Neuronal stem cell (in vitro differentiated cells): ENCODE measurements at regions not wholly inside any gene's neighbourhood (a gene's known extent, or its start where the extent isn't known, plus 50 kb on each side); places are given as distances from the start of the nearest gene placed in this dataset.

Experiments
- DNase-seq: peaks from one replicate; pipeline ENCODE4 v3.0.0-alpha.2; 2013; ENCODE audit warnings: low spot score
- H2AFZ ChIP-seq: one replicate; pipeline ENCODE4 v1.6.1; 2013; ENCODE audit warnings: mild to moderate bottlenecking, low read length, inconsistent platforms
- H2AK5ac ChIP-seq: 2 replicates; pipeline ENCODE4 v1.6.1; 2013; ENCODE audit warnings: low read depth, mild to moderate bottlenecking, inconsistent platforms, low read length, moderate library complexity, mixed read lengths
- H2BK120ac ChIP-seq: 2 replicates; pipeline ENCODE4 v1.6.1; 2013; ENCODE audit warnings: low read depth, mild to moderate bottlenecking, inconsistent platforms, low read length, moderate library complexity, mixed read lengths
- H2BK12ac ChIP-seq: one replicate; pipeline ENCODE4 v1.6.1; 2013; ENCODE audit warnings: low read length, inconsistent platforms
- H2BK15ac ChIP-seq: 2 replicates; pipeline ENCODE4 v1.6.1; 2013; ENCODE audit warnings: mild to moderate bottlenecking, low read length, inconsistent platforms, mixed read lengths
- H2BK5ac ChIP-seq: one replicate; pipeline ENCODE4 v1.6.1; 2013; ENCODE audit warnings: inconsistent platforms, mild to moderate bottlenecking, low read length, moderate library complexity
- H3K14ac ChIP-seq: one replicate; pipeline ENCODE4 v1.6.1; 2013; ENCODE audit warnings: low read length, inconsistent platforms
- H3K18ac ChIP-seq: 2 replicates; pipeline ENCODE4 v1.6.1; 2013; ENCODE audit warnings: low read length, inconsistent platforms
- H3K23ac ChIP-seq: 2 replicates; pipeline ENCODE4 v1.6.1; 2013; ENCODE audit warnings: low read depth, mild to moderate bottlenecking, mixed read lengths, low read length, inconsistent platforms; ENCODE audit not compliant: poor library complexity
- H3K27ac ChIP-seq: replicated peaks from 3 replicates; pipeline ENCODE4 v1.5.1; 2013; ENCODE audit warnings: low read length, inconsistent platforms
- H3K27me3 ChIP-seq, 3 experiments: 2 replicates each; pipeline ENCODE4 v1.6.1; 2013; ENCODE audit warnings: low read length in 3 of 3, mild to moderate bottlenecking in 2 of 3, inconsistent platforms in 1 of 3, low read depth in 1 of 3, mixed read lengths in 1 of 3, moderate library complexity in 1 of 3; ENCODE audit not compliant: control insufficient read depth in 3 of 3, insufficient read depth in 3 of 3
- H3K36me3 ChIP-seq, 2 donors: replicated peaks in 1 of 2; 2 replicates each; pipeline ENCODE4 v1.6.1; 2013; ENCODE audit warnings: low read length in 2 of 2; ENCODE audit not compliant: control insufficient read depth in 2 of 2, insufficient read depth in 2 of 2
- H3K4ac ChIP-seq: 2 replicates; pipeline ENCODE4 v1.6.1; 2013; ENCODE audit warnings: inconsistent platforms, mild to moderate bottlenecking, low read length, moderate library complexity
- H3K4me1 ChIP-seq, 2 donors: 1 replicate in 1 of 2; 2 replicates in 1 of 2; pipeline ENCODE4 v1.6.1; 2013; ENCODE audit warnings: low read length in 2 of 2, low read depth in 1 of 2; ENCODE audit not compliant: control insufficient read depth in 2 of 2, insufficient read depth in 1 of 2
- H3K4me2 ChIP-seq: one replicate; pipeline ENCODE4 v1.6.1; 2013; ENCODE audit warnings: mild to moderate bottlenecking, low read length, inconsistent platforms; ENCODE audit not compliant: insufficient read depth, poor library complexity, severe bottlenecking
- H3K4me3 ChIP-seq, 2 donors: 2 replicates each; pipeline ENCODE4 v1.5.1; 2013; ENCODE audit warnings: low read length in 2 of 2, mild to moderate bottlenecking in 2 of 2, inconsistent platforms in 1 of 2, moderate library complexity in 1 of 2
- H3K79me1 ChIP-seq: one replicate; pipeline ENCODE4 v1.6.1; 2013; ENCODE audit warnings: low read depth, mild to moderate bottlenecking, inconsistent platforms, low read length, moderate library complexity
- H3K9ac ChIP-seq: one replicate; pipeline ENCODE4 v1.6.1; 2013; ENCODE audit warnings: mild to moderate bottlenecking, low read depth, low read length, inconsistent platforms; ENCODE audit not compliant: poor library complexity
- H3K9me3 ChIP-seq, 2 donors: replicated peaks in 1 of 2; 2 replicates each; pipeline versions ENCODE3 to v1.6.1; 2013; ENCODE audit warnings: low read length in 2 of 2, mild to moderate bottlenecking in 2 of 2, inconsistent platforms in 1 of 2, low read depth in 1 of 2, mixed read lengths in 1 of 2, moderate library complexity in 1 of 2; ENCODE audit not compliant: control insufficient read depth in 2 of 2, insufficient read depth in 1 of 2
- H4K8ac ChIP-seq: one replicate; pipeline ENCODE4 v1.6.1; 2013; ENCODE audit warnings: low read depth, mild to moderate bottlenecking, inconsistent platforms, low read length, moderate library complexity
- H4K91ac ChIP-seq: one replicate; pipeline ENCODE4 v1.6.1; 2013; ENCODE audit warnings: low read length, low read depth, mild to moderate bottlenecking, inconsistent platforms; ENCODE audit not compliant: poor library complexity
- WGBS, 2 donors: extraction: QIAGEN DNeasy Blood & Tissue Kit; methylation state at CpG; one replicate each; pipeline ENCODE4 v1.1.7; 2013; ENCODE audit warnings: missing lambda C conversion rate in 2 of 2, mixed read lengths in 1 of 2; ENCODE audit not compliant: insufficient read length in 2 of 2, insufficient replicate concordance in 1 of 2; ENCODE audit errors: extremely low coverage in 2 of 2; 5-methylcytosine and 5-hydroxymethylcytosine counted together

GRCh38 chr3:177321819-177322218 lies 124.5 kb upstream of the TBL1XR1 start:
- H4K91ac ChIP-seq, result no peak overlapping the region
- no CpG with 5 or more reads among the region's 6 CpGs for WGBS, 2 donors
- no peak overlapping the region for H3K27ac ChIP-seq

GRCh38 chr3:177322881-177323280 lies 125.6 kb upstream of the TBL1XR1 start:
- H3K36me3 ChIP-seq, result no peaks in the 10 kb centered on the region
- no peak overlapping the region for H4K8ac ChIP-seq
- H3K4me3 ChIP-seq, result no peak overlapping the region
- peaks cover 4 to 7% of the 10 kb centered on the region in 2 donors for H3K4me1 ChIP-seq
- H2AFZ ChIP-seq, result no peak overlapping the region
- no peak overlapping the region for H2BK120ac ChIP-seq
- no peak overlapping the region for H2BK12ac ChIP-seq
- H2BK15ac ChIP-seq, result no peak overlapping the region
- no peak overlapping the region for H3K9ac ChIP-seq
- no peak overlapping the region for H3K27ac ChIP-seq
- no peaks in the 10 kb centered on the region for H3K79me1 ChIP-seq
- H2BK5ac ChIP-seq, result no peak overlapping the region
- H3K23ac ChIP-seq, result no peak overlapping the region
- H3K18ac ChIP-seq, result peak overlapping the region; percentile 12
- no peak overlapping the region for H4K91ac ChIP-seq
- no peak overlapping the region for H3K4ac ChIP-seq
- peaks cover 2 to 14% of the 10 kb centered on the region in 2 donors for H3K9me3 ChIP-seq
- H3K14ac ChIP-seq, result no peak overlapping the region
- no peaks in the 10 kb centered on the region for H3K27me3 ChIP-seq
- WGBS, 2 donors, result no CpG with 5 or more reads among the region's 10 CpGs
- H2AK5ac ChIP-seq, result no peak overlapping the region
- no peak for DNase-seq
- no peak overlapping the region for H3K4me2 ChIP-seq

More at GRCh38 chr3:177321819-177322218, 124.5 kb upstream of the TBL1XR1 start:
- Histone ChIP-seq H3K4me1 (peaks cover 4 to 7% of the 10 kb centered on the region in 2 donors), H3K9ac (no peak overlapping the region), H2AK5ac (no peak overlapping the region), H4K8ac (no peak overlapping the region), H3K4ac (no peak overlapping the region), H3K23ac (no peak overlapping the region), H2AFZ (no peak overlapping the region), H2BK12ac (no peak overlapping the region), H3K18ac (no peak overlapping the region), H2BK5ac (no peak overlapping the region), H3K14ac (no peak overlapping the region), H3K4me2 (no peak overlapping the region), H2BK15ac (no peak overlapping the region), H3K9me3 (peaks cover 4 to 21% of the 10 kb centered on the region in 2 donors), H3K27me3 (no peaks in the 10 kb centered on the region), H2BK120ac (no peak overlapping the region), H3K79me1 (no peaks in the 10 kb centered on the region), H3K36me3 (no peaks in the 10 kb centered on the region), H3K4me3 (no peak overlapping the region)
- no peak for DNase-seq

GRCh38 chr3:177329854-177330253 lies 132.6 kb upstream of the TBL1XR1 start:
- no peak overlapping the region for H3K4me3 ChIP-seq
- H4K91ac ChIP-seq, result no peak overlapping the region
- H2BK12ac ChIP-seq, result no peak overlapping the region
- no peaks in the 10 kb centered on the region for H3K36me3 ChIP-seq
- no peak overlapping the region for H3K4ac ChIP-seq
- no peak overlapping the region for H2AK5ac ChIP-seq
- no CpG with 5 or more reads among the region's 3 CpGs for WGBS, 2 donors
- no peaks in the 10 kb centered on the region for H3K9me3 ChIP-seq
- H3K27ac ChIP-seq, result no peak overlapping the region
- H2BK5ac ChIP-seq, result no peak overlapping the region
- no peak overlapping the region for H3K23ac ChIP-seq
- no peak overlapping the region for H4K8ac ChIP-seq
- no peaks in the 10 kb centered on the region for H3K27me3 ChIP-seq
- H3K4me2 ChIP-seq, result no peak overlapping the region
- no peaks in the 10 kb centered on the region for H3K79me1 ChIP-seq
- H3K14ac ChIP-seq, result no peak overlapping the region
- H2AFZ ChIP-seq, result no peak overlapping the region
- no peak overlapping the region for H3K9ac ChIP-seq
- H2BK15ac ChIP-seq, result no peak overlapping the region
- no peak overlapping the region for H3K18ac ChIP-seq
- DNase-seq, result no peak
- H2BK120ac ChIP-seq, result no peak overlapping the region
- H3K4me1 ChIP-seq, result peaks cover 4 to 7% of the 10 kb centered on the region in 2 donors

- Histone ChIP-seq H3K23ac (no peak overlapping the region), H3K27ac (no peak overlapping the region), H3K4ac (no peak overlapping the region), H2AFZ (no peak overlapping the region), H2BK15ac (no peak overlapping the region), H3K18ac (no peak overlapping the region), H3K4me2 (no peak overlapping the region), H3K4me3 (no peak overlapping the region), H3K9me3 (no peaks in the 10 kb centered on the region), H4K91ac (no peak overlapping the region), H3K9ac (no peak overlapping the region), H3K14ac (no peak overlapping the region), H2AK5ac (no peak overlapping the region), H2BK12ac (no peak overlapping the region), H4K8ac (no peak overlapping the region), H3K4me1 (peaks cover 0 to 2% of the 10 kb centered on the region in 2 donors), H2BK5ac (no peak overlapping the region), H2BK120ac (no peak overlapping the region), H3K79me1 (no peaks in the 10 kb centered on the region), H3K36me3 (no peaks in the 10 kb centered on the region), H3K27me3 (no peaks in the 10 kb centered on the region)
- WGBS, 2 donors, result no CpG with 5 or more reads among the region's 6 CpGs
- no peak for DNase-seq
These were observed 133.5 kb upstream of the TBL1XR1 start for GRCh38 chr3:177330779-177331178.
